GM21515 (cell line): ENCODE measurements at regions not wholly inside any gene's neighbourhood (a gene's known extent, or its start where the extent isn't known, plus 50 kb on each side); places are given as distances from the start of the nearest gene placed in this dataset.

Source experiments
- ATAC-seq: cut with Tn5 transposase; IDR thresholded peaks from one replicate; pipeline ENCODE4 v1.9.1; 2021; ENCODE audit not compliant: unreplicated experiment

DNA sequence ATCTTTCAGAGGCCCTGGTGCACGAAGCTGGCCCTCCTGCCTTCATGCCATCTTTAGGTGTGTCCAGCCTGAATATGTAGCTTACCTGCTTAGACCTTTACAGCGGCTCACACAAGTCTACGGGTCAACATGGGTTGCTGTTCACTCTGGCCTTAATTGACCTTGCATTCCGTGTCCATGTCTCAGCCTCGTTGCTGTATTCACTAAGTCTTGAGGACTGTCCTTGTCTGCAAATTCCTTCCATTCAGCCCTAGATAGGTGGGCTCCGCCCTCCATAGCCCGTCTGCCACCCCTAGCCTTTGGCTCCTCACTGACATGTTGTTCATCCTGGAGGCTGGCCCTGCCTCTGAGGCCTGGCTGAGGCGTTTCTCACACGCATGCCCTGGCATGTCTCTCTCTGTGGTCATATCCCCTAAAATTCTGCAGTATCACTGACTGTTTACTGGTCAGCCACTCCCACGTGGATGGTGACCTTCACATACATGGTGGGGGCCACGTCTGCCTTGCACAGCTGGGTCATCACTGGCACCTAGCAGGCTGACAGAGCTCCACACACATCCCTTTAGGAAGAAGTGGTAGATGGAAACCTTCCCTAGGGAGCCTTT is 394.1 kb upstream of the MKI67 start:
- ATAC-seq, result no peak

DNA sequence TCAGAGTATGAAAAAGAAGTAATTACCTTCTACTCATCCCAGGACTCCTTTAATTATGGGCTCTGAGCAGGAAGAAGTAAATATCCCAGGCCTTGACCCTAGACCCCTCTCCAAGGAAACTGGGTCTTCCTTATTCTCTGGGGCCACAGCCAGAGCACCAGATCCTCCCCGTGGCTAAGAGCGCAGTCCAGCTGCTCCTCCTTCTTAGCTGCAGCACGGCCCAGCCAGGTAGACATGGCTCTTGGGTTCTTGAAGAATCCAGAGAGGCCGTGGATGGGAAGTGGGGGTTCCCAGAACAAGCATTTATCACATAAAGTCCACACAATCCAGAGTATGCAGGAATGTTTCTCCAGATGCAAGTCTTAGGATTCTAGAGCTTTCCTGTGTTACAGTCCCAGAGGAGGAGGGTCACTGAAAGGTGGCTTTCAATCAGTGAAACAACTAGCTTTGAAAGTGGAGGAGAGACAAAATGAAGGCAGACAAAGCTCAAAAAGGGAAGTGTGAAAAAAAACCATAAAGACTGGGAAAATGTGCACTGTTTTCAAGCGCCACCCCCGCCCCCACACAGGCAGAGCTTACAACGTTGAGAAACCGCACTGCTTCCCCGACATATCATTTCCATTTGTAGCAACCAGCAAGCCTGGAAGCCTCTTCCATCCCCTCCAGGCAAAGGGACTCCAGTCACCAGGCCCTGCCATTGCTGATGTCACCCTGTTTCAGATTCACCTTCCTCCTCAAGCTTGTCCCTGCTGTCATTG is 396.5 kb upstream of the MKI67 start:
- ATAC-seq, result no peak

DNA sequence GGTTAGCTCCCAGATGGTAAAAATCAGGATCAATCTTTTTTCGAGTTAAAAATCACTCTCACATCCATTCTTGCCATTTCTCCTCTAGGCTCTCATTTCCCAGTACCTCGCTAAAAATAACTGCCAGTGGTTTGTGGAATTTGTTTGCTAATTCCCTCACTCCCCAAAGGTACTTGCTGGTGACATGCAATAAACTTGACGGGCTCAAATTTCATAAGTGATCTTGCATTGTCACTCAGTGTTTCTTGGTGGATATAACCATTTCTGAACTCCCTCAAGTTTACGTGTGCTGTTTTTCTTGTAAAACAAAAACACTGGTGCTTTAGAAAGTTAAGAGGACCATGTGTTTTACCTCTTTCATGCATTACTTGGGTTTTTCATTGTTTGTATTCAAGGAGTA is 399.2 kb upstream of the MKI67 start:
- no peak for ATAC-seq

DNA sequence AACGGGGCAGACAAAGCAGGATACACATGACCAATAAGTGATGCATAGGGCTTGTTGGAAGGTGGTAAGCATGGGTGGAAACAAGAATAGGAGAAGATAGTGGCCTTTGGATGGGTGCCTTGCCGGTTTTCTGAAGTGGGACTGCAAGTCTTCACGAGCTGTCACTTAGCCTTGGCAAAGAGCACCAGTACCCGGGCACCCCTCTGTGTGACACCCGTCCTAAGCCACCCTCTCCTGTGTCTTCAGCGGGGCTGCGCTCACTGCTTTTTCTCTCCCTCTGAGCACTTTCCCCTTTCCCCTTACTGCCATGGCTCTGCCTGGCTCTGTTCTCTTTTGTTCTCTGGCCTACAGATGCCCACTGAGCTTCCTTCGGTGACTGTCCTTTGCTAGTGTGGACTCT is 399.7 kb upstream of the MKI67 start:
- ATAC-seq, result no peak

DNA sequence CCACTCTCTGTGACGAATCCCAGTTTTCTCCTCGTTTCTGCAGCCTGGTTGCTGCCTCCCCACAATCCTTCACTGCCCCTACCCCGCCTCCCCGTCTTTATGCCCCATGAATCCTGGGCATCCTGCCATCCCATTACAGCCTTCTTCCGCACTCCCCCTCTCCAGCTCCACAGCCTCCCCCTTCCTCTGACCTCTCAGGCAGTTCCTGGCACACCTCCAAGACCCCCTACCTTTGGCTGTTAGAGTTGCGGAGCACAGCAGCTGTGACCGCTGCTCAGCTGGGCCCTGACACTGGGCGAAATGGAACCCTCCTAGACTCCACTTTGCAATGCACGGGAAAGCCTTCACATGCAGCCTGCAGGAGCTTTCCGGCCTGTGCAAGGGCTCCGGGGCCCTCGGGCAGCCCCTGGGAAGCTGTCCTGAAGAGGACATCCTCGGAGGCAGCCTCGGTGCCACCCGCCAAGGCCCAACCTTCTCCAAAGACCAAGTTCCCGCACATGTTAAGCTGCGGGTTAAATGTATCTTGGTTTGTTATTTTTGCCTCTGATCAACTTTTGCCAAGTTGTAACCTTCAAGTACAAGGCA is 400.7 kb upstream of the MKI67 start:
- ATAC-seq, result no peak

DNA sequence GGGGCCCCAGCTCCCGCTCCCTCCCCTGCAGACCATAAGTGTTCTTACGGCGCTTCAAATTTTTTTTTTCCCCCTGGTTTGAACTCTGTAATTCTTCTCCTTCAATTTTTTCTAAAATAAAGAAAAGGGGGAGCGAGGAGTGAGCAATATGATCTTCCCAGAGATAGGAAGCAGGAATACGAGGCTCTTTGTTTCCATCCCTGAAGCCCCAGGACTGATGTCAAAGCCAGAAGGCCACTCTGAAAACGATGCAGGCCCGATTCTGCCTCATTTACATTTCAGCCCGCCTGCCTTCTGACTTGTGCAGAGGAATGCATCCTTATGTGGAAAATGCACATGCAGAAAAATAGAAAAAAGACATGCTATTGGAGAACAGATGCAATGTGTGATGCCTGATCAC is 401.5 kb upstream of the MKI67 start:
- no peak for ATAC-seq

DNA sequence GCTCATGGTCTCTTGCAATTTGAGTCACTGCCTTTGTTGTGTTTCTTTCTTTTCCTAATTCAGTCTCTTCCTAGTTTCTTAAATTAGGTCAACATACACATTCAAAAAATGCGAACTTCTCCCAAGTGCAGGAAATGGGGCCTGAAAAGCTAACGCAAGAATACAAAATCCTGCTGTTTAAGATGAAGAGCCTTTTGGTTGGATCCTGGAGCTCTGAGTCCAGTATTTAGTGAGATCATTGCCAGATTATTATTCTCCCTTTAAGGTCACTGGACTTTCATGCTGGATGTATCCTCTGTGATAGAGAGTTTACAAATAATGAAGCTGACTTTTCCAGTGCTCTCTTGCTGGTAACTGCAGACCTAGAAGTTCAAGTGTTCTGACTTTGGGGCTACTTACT is 401.9 kb upstream of the MKI67 start:
- ATAC-seq, result no peak

DNA sequence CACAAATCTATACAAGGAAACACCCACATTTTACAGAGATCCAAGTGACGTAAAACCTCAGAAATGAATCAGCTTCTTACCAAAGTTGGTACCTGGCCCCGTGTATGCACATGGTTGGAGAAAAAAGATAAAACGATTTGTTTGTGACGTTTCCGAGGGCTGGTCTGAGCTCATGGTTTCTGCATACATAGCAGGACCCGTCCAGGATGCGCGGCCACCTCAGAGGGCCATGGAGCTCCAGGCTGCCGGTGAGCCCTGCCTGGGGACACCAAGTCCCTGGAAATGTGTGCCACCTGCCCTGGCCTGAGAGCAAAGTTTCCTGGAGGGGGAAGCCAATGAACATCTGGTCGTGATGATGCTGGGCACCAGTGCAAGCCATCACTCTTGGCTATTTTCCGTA is 402.6 kb upstream of the MKI67 start:
- ATAC-seq, result no peak

DNA sequence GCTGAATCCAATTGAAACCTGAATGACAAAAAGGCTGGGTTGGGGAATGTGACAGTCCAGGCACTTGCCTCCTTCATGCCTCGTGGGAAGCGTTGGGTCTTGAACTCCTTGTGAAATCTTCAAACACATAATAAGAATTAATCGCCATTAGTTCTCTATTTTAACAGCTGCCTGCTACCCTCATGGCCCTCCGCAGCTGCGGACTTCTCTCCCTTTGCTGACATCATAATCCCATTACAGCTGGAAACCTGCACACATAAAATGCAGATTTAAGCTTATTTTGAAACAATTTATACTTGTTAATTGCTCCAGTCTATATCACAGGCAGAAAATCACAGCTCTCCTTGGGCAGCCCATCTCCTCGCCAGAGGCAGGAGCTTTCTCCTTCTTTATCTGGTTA is 403.0 kb upstream of the MKI67 start:
- ATAC-seq, result no peak

DNA sequence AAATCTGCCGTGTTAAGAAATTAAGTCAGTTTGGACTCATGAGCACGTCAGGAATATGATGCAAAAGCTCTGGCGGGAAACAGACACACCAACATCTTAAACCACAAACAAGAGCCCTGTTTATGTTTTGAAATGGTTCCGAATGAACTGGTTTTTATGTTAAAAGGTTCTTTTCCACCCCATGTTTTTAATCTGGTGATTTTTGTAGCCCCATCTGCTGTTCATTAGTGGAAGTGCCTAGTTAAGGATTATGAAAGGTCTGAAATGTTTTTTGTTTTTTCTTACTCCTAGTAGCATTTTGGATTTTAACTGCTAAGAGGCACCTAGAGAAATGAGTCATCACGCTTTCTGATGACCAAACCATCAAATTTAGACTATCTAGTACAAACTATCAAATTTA is 404.1 kb upstream of the MKI67 start:
- no peak for ATAC-seq

DNA sequence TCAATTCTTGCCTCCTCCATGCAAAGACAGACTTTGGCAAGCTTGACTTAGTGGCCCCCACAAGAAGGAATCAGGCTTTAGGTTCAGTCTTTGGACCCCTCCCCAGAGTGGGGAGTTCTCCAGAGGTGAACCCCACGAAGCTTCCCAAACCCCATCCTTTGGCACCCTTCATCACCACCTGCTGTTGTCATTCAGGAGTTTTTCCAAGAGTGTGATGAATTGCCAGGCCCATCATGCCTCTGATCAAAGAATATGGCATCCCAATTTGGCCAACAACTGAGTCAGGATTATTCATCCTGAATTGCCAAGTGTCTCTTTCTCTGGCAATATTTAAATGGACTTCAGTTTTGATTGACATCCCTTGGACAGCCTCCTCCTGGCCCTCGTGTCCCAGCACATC is 404.7 kb upstream of the MKI67 start:
- ATAC-seq, result no peak

DNA sequence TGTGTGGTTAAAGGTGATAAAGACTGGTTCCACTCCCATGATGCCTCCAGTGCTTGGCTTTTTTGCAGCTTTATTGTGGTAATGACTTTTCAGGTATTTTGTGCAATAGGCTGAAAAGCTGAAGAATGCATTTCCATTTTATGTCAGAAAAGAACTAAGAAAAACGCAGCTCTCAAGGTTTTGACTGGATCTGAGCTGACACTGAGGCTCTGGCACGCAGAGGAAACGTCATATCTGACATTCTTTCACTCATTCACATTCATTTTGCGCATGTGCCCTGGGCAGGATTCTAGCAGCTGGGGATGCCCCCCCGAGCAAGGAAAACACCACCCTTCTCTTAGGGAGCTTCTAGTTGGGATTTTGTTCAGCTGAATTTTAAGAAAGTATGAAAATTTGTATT is 408.5 kb upstream of the MKI67 start:
- ATAC-seq, result no peak

DNA sequence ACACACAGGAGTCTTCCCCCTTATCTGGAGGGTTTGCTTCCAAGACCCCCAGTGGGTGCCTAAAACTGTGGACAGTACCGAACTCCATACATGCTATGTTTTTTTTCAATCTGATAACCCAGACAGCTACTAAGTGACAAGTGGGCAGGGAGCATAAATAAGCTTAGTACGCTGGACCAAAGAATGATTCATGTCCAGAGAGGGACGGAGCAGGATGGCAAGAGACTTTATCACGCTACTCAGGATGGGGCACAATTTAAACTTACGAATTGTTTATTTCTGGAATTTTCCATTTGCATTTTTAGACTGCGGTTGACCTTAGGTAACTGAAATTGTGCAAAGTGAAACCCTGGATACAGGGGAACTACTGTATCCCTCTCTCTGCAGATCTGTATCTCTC is 410.0 kb upstream of the MKI67 start:
- no peak for ATAC-seq

DNA sequence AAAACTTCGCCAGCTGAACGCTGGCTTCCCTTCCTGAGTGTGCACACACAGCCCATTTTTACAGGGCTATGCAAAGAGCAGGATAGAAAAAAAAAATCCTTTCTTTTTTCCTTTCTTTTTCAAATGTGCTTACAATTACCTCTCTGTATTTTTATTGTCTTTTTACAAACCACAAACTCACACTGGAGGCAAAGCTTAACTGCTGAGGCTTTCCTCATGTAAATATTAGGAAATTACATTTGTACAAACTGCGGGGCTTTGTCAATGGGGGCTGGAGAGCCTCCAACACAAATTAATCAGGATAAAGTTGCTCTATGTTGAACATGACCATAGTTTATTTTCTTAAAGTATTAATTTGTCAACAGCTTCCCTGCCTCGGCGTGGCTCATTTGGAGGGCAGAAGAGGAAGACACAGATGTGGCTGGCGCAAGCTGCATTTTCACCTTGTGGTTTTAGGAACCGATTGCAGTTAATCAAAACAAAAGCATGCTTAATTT is 411.7 kb upstream of the MKI67 start:
- no peak for ATAC-seq

DNA sequence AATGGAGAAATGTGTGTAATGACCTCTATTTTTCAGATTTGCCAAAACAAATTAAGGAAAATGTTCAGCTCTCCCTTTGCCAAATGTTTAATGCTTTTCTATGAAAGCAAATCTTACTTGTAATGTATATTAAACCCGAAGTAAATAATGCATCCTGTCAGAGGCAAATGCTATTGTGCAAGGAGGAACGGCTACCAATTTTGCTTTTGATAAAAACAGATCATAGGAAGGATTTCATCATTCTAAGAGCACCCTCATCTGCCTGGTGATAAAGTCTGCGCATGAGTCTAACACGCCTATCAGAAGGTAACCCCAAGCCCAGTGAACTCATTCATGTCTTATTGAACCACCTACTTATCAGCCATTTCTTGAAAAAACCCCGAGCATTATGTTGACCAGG is 412.4 kb upstream of the MKI67 start:
- ATAC-seq, result no peak

DNA sequence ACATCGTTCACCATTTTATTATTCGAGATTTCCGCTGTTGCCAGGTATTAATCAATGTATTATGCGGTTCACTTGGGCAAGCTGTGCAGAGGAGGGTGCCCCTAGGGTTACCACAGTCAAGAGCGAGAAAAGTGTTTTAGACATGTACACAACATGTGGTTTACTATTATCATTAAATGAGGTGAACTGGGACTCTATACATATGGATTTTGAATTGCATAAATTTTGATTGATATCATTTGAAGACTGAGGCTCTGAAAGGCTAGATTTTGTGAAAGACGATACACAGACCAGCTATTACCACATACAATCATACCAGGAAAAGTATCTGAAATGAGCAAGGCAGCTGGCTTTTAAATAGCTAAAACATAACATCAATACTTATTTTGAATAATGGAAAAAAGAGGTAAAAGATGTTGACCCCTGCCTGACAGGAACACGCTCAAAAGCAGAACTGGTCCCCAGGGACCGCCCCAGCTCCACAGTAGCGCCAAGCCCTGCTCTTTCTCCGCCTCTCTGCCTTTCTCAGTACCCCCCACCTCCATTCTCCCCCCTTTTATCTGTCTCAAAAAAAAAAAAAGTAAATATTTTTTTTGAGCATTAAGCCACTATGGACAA is 413.4 kb upstream of the MKI67 start:
- ATAC-seq, result no peak

DNA sequence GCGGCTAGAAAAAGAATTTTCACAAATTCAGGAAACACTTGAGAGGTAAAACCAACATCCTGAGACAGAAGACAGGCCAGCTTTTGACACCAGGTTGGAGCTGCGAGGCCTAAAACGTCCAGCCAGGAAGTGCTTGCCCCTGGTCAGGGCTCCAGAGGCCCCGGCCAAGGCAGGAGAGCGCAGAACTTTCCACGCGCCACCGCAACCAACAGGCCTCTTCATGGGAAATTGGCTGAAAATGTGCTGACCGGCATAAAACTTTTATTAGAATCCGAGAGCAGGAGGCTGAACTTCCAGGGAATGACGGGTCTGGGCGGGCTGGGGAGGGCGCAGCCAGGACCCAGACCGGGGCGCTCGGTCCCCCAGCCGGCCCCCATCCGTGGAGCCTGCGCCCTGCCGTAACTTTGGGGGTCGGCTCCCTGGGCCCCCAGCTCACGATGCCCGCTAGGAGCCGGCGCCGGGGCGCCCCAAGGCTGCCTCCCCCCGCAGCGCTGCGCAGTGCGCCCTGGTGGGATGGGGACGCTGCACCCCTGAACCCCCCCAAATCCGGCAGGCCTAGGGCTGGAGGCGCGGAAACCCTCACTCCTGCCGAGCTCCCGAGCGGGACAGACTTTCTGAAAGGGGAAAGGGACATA is 414.0 kb upstream of the MKI67 start:
- no peak for ATAC-seq

DNA sequence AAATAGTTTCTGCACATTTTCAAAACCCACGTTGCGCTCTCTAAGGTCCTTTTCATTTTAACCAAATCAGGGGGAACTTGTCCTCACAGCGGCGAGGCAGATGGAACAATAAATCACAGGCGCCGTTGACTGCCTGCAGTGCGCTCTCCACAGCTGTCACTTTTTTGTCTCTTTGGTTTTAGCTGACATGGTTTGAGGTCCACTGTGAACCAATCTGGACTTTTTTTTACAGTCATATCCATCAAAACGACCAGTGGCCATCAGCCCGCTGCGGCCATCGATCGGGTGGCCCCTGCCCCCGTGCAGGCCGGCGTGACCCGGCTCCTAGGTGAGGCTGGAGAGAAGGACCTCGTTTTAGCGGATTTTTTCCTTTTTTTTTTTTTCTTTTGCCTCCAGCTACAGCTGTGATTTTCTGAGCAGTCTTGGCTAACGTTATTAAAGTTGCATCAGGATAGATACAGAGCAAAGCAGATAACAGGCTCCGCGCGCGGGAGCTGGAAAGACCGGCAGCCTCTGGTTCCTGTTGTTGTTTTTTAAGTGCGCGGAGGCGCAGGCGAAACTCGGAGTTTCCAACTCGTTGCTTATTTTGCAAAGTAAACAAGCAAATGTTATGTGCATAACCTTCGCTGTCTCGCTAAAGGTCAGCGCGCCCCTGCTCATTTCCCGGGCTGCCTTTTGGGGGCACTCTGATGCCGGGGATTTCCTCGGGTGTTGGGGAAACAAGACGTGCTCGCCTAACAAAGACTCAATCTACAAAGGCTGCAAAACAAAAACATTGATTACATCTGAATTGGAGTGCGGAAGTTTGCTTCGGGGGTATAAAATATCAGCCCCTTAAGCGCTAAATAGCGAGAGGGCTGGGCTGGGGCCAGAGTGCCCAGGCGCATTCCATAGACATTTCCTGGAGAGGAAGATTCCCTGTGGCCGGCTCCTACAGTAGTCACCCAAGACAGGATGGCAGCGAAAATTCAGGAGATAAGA is 414.8 kb upstream of the MKI67 start:
- ATAC-seq, result no peak

DNA sequence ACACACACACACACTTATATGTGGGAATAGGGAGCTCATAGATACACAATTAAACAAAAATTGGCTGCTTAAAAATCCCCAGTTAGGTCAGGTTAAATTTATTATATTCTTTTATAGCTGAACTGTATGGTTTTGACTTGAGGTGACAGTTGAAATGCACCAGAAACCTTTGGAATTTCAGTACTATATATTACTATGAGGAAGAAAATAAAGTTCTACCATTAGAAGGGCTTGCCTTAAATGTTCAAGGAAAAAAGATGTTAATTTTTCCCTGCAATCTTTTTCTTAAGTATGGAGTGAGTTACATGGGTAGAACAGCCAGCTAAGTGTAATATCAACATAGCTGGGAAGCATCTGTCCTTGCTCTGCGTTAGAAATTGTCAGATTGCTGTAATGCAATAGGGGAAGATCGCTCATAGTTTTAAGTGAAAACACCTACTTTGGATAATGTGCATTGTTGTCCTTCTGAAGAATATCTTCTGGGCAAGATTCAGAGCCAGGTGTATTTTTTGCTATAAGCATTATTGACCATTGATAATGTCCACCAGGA is 415.8 kb upstream of the MKI67 start:
- ATAC-seq, result no peak

DNA sequence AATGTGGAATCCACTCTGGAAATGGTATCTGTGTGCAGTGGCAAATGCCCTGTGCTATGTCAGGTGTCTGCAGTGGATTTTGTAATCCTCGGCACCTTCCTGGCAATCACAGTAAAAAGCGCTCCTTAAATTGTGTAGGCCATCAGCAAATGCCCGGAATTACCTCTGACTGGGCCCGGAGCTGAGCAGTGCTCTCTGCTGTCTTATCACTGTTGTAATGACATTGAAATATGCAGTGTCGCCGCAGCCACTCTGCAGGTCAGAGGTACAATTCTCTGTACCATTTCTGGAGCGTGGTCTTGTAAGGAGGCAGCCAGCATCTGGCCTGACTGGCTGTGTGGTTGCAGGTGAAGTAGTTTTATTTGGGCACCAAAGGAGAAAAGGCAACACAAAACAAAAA is 416.4 kb upstream of the MKI67 start:
- ATAC-seq, result no peak
